ENCODE measurements at regions not wholly inside any gene's neighbourhood (a gene's known extent, or its start where the extent isn't known, plus 50 kb on each side); places are given as distances from the start of the nearest gene placed in this dataset.
"Not testable (repeated sequence)": the region's sequence is repeated elsewhere in the genome, so short reads cannot be mapped to it uniquely, and the experiment has no call there.

DNA sequence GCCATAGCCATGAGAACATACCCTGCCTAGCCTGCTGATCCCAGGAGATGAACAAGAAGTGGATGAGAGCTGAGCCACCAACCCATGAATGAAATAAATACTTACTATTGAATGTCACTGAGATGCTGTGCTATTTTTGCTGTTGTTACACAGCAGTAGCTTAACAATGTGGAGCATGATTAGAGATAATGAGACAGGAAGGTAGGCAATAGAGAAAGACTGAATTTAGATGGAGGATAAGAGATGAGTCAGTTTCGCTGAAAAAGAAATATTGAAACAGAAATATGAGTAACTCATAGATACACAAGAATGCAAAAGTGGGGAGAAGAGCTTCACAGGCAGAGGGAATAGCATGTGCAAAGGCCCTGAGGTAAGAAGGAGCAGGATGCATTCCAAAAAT lies 94.9 kb upstream of the TOP1 start:
- no peak for DNase-seq (ENCODE audit: low spot score)

DNA sequence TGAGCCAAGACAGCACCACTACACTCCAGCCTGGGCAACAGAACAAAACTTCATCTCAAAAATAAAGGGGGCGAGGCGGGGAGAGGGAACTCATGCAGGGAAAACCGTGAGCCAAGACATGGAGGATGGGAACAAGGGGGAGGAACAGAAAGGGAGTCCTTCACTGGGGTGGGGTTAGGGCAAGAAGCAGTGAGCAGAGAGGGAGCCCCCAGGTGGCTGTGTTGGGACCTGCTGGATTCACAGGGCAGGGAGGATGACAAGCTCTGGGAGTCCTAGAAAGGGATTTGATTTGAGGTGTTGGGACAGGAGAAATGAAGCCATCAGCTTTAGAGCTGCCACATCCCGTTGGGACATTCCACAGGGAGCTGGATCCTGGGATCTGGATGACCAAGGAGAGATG lies 90.6 kb upstream of the TOP1 start:
- DNase-seq (ENCODE audit: low spot score) = peak; percentile 34

DNA sequence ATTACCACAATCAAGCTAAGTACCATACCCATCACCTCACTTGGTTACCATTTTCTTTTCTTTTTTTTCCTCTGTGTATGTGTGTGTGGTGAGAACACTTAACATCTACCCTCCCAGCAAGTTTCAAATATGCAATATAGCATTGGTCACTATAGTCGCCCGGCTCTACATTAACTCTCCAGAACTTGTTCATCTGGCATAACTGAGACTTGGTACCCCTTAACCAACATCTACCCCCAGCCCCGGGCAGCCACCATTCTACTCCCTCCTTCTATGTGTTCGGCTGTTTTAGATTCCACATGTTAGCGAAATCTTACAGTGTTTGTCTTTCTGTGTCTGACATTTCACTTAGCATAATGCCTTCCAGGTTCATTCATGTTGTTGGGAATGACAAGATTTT lies 89.0 kb upstream of the TOP1 start:
- no peak for DNase-seq (ENCODE audit: low spot score)

DNA sequence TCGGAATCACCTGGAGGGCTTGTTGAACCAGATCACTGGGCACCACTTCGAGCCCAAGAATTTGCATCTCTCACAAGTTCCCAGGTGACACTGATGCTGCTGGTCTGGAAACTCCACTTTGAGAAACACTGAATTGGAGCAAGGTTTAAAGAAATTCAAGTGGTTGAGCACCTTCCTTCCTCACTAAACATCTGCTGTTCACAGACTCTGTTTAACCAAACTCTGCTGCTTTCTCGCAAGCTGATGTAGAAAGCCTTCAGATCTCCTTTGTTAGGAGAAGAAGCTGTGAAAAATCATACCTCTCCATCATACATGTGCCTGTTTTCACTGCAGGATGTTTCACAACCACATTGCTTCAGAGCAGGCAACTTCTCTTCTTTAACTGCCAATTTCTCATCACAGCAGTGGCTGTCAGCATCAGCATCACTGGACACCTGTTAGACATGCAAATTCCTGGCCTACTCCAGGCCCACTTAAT lies 87.5 kb upstream of the TOP1 start:
- DNase-seq (ENCODE audit: low spot score) = peak; percentile 86

DNA sequence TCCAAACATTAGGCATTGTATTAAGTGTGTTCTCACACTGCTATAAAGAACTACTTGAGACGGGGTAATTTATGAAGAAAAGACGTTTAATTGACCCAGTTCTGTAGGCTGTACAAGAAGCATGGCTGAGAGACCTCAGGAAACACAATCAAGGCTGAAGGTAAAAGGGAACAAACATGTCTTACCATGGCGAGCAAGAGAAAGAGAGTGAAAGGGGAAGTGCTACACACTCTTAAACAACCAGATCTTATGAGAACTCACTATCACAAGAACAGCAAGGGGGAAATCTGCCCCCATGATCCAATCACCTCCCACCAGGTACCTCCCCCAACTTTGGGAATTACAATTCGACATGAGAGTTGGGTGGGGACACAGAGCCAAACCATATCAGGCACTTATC lies 86.6 kb upstream of the TOP1 start:
- peak; percentile 65 for DNase-seq (ENCODE audit: low spot score)

DNA sequence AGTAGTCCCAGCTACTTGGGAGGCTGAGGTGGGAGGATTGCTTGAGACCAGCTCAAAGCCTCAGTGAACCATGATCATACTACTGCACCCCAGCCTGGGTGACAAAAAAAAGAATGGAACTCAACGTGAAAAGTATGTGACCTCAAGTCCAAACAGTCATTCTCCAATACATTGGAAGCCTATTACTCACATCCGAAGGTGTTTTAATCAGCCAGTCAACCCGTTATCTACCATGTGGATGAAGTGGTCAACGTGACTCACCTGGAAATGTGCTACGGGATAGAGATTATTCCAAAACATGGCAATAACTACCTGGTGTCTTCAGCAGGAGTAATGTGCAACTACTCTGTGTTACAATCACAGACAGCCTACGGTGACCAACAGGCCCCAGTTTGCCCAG lies 85.8 kb upstream of the TOP1 start:
- DNase-seq (ENCODE audit: low spot score) = no peak

DNA sequence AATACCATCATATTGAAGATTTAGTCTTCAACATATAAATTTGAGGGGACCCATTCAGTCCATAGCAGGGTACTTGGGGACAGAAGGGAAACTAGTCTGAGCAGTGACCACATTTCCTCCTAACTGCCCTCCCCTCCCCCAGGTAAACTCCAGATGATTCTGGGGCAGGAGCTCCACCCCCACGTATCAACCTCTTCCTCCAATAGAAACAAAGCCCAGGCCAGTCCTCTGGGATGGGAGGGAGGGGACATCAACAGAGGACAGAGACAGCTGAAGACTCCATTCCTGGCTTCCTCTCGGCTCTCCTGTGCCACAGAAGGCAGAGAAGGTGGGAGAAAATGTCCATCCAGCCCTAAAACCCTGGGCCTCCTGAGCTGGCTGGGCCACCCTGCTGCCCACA lies 85.0 kb upstream of the TOP1 start:
- DNase-seq (ENCODE audit: low spot score) = no peak

DNA sequence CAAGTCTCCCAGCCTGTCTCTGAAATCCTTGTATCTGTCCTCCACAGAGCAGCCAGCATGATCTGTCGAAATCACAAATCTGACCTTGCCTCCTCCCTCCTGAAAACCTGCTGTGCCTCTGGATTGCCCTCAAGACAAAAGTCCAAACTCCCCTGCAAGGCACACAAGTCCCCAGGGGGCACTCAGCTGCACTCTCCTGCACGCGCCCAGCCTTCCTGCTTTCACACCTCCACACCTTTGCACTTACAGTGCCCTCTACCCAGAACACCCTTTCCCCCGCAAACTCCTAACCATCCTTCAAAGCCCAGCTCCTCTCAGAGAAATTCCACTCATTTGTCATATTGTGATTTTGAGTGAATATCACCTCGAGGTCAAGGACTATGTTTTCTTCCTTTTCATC lies 83.4 kb upstream of the TOP1 start:
- DNase-seq (ENCODE audit: low spot score) = no peak

DNA sequence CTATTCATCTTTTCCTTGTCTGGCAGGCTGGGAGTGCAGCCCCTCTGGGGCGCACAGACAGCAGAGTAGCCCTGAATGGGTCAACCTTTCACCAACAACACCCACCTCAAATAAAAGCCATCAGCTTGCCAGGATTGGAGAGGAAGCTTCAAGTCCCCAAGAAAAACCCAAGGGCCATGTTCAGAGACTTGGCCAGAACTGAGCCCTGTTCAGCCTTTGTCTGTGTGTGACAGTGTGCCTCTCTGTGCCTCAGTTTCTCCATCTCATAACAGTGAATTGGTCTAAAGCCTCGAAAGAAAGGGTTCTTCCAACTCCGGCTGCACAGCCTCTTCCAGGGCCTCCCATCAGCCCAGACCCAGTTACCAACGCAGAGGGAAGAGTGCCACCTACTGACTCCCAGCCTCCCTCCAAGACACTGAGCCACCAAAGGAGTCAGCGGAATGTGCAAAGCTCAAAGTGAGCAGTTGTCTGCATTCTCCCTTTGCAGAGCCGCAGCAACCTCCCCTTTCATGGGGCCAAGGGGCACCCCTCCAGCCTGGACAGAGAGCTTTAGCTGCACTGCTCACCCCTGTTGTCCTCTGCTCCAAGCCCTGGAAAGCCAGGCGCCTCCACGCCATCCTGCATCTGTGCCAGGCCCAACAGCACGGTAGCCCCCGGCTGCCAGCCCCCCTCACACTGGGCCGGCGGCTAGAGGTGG lies 82.7 kb upstream of the TOP1 start:
- DNase-seq (ENCODE audit: low spot score) = peak; percentile 66

DNA sequence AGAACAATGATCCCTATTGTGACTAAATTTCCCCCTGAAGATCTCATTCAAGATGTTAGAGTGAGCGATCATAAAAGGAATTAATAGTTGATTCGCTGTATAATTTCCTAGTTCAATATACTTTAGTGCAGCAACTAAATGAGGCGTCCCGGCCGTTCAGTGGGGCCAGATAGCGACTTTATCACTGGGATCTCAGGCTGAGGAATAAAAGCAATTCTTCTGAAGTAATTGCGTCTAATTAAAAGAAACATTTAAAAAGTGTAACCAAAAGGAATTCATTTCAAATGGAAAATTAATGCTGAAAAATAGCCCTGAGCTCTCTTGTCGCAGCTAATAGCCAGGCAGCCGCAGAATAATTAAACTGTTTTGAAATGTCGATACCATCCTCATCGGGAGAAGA lies 82.2 kb upstream of the TOP1 start:
- DNase-seq (ENCODE audit: low spot score) = no peak

DNA sequence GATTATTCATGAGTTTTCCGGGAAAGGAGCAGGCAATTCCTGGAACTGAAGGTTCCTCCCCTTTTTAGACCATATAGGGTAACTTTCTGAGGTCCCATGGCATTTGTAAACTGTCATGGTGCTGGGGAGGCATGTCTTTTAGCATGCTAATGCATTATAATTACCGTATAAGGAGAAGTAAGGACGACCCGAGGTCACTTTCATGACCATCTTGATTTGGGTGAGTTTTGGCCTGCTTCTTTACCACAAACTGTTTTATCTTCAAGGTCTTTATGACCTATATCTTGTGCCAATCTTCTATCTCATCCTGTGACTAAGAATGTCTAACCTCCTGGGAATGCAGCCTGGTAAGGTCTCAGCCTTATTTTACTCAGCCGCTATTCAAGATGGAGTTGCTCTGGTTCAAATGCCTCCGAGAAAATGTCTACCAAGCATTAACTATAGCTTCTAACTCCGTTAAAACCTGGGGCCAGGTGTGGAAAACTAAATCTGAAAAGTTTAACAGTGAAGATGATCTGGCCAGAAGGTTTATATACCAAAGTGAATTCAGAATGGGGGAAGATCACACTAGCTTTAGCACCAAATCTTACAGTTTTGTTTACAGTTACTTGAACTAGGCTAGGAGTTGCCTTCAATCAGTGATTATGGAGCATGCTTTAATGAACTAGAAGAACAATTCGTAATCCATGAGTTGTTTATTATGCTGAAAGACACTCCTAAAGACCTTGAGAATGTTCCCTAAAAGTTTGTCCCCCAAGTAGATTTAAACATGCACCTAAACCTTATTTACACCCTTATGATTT lies 80.0 kb upstream of the TOP1 start:
- no peak for DNase-seq (ENCODE audit: low spot score)

DNA sequence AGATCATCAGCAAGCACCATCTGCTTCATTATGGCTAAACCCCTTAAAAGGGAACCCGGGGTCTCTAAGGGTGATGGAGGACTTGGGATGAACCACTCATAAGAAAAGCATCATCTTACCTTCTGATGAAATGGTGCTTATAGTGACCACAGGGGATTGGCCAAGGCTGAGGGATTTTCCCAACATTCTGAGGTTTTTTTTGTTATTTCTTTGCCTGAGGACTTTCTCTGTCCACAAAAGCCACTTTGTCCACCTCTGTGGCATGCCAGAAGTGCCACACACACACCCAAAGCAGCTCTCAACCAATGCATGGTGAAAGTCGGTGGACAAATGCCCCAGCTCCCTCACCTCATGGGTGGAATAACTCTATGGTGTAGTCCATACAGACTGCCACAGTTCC lies 79.3 kb upstream of the TOP1 start:
- DNase-seq (ENCODE audit: low spot score) = no peak

DNA sequence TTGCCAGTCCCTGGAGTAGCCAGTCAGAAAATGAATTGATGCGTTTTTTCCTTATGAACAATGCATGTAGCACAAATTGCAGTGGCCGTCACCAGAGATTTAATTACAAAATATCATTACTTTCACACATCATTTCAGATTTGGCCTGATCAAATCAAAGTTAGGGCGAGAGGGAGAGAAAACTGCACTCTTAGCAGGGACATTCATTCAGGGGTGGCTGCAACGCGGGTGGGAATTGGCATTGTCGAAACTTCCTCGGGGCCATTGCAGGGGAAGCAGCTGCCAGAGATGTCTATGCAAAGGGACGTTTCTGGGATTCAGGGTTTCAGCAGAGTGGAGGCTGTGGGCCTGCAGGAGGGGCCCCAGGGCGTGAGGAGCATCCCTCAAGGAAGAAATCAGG lies 76.5 kb upstream of the TOP1 start:
- no peak for DNase-seq (ENCODE audit: low spot score)

DNA sequence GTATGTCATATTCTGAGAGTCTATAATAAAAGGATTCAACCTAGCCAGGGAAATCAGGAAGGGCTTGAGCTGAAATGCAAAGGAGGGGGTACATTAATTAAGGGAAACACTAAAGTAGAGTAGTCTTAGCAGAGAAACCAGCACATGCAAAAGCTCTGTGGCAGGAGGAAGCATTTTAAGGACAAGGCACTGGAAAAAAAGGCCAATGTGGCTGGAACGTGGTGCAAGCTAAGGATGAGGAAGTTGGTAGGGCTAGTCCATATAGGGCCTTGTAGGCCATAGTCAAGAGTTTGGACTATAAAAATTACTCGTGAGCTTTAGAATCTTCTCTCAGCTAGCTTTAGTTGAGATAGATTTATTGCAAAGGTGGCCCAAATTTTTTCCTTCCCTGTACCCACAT lies 75.2 kb upstream of the TOP1 start:
- no peak for DNase-seq (ENCODE audit: low spot score)

DNA sequence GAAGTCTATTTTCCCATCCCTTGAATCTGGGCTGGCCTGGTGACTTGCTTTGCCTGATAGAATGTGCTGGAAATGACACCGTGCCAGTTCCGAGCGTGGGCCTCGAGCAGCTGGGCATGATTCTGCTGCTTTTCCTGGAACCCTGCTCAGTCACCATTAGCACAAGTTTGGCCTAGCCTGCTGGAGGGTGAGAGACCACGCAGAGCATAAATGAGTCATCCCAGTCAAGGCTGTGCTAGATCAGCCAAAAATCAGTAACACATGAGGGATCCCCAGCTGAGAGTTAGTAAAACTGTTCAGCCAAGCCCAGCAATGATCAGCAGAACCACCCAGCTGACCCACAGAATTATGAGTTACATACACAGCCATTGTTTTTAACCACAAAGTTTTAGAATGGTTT lies 74.8 kb upstream of the TOP1 start:
- DNase-seq (ENCODE audit: low spot score) = no peak

DNA sequence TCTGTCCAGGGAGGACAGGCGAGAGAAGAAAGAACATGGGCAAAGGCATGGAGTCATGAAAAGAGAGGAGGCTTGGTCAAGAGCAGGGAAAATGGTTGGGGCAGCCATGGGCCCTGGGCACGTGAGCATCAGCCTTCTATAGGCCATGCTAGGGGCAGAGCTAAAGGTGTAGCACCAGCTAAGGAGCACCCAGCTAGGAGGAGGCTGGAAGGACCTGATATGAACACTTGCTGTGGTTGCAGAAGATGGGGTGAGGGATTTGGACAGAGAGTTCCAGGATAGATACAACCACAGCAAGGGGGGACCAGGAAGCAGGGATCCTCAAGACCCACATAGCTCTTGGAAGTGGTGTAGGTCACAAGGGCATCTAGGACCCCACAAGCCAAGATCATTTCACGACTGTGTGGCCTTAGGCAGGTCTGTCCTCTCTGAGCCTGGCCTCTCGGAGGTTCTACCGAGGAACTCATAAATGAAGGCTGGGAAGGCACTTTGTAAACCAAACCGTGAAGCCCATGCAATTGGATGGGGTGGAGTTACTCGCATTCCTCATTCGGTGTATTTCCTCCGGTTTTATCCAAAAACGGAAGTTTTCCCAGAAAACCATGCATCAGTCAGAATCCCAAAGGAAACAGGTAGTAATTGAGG lies 74.0 kb upstream of the TOP1 start:
- no peak for DNase-seq (ENCODE audit: low spot score)

DNA sequence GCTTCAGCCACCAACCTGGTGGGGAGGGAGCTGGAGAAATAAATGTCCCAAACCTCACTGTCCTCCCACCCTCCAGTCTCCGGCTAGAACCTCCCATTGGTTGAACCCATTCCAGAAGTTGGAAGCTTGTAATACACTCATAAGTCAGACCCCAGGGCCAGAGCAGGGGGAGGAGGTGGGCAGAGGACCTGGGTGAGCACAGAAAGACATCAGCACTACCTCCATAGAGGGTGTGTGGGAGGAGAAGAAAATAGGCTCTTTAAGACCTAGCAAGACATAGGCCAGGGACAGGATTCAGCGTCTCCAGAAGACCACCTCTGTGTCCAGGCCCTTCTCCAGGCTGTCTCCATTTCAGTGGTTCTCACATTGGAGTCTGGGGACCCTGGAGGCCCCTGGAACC lies 73.3 kb upstream of the TOP1 start:
- DNase-seq (ENCODE audit: low spot score) = no peak

DNA sequence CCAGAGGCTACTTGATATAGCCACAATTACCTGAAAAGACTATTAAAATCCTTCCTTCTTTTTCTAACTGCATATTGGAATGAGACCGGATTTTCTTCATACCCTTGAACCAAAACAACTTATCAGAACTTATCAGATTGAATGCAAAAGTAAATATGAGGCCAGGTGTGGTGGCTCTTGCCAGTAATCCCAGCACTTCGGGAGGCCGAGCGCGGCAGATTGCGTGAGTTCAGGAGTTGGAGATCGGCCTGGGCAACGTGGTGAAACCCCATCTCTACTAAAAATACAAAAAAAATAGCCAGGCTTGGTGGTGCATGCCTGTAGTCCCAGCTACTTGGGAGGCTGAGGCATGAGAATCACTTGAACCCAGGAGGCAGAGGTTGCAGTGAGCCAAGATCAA lies 72.8 kb upstream of the TOP1 start:
- not testable (repeated sequence) for DNase-seq (ENCODE audit: low spot score)

DNA sequence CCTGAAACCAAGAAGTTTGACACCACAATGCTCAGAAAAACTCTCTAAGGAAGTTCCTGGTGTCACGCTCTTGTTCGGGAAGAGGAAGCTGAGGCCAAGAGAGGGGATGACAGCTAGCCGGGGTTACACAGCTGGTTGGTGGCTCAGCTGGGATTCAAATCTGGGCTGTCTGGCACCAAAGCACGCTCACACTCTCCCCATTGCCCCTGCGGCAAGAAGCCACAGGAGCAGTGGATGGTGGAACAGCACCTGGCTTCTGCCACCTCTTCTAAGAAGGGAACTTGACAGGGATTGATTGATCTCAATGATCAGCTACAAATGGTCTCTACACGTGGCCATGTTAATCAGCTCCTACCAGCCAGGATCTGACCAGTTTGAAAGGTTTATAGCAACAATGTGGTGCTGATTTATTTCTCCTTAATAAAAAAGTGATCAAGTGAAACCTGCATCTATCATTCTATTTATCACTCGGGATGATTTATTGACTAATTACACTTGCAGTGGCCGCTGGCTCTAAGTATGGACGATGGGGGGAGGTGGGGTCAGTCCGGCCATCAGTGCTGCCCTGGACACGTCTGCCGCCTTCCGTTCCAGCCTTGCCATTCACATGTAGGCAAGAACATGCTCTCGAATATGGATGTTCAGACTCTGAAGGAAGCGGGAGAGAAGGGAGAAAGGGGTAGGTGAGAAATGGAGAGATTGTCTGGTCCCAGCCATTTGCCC lies 71.9 kb upstream of the TOP1 start:
- no peak for DNase-seq (ENCODE audit: low spot score)

DNA sequence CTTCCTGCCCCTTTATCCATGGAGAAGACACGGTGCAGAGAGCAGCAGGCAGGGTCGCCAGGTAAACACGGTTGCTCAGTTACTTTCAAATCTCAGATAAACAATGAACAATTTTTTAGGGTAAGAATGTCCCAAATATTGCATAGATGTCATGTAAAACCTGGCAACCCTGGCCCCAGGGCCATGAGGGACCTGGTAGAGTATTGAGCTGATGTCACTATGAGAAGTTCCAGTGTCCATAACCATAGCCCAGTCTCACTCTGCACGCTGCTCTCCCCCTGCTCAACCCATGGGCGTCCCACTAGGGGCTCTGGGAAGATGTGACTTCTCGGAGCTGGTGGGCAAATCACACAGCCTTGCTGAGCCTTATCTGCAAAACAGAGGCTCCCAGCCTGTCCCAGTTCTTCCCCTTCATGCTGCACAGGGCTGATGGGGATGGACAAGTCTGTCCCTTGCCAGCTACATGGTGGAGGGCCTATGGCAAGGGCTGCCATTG lies 71.3 kb upstream of the TOP1 start:
- DNase-seq (ENCODE audit: low spot score) = no peak

DNA sequence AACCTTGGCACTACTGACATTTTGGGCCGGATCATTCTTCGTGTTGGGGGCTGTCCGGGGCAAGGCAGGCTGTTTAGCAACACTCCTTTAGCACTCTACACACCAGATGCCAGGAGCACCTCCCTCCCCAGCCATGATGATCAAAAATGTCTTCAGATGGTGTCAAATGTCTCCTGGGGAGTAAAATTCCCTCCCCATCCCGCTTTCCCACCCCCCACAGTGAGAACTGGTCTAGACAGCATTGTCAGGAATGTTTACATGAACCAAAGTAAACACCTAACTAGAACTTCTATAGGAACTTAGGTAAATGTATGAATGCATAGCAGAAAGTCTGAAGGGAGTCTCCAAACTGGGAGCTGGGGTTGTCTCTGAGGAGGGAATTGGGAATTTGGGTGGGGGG lies 70.0 kb upstream of the TOP1 start:
- no peak for DNase-seq (ENCODE audit: low spot score)

DNA sequence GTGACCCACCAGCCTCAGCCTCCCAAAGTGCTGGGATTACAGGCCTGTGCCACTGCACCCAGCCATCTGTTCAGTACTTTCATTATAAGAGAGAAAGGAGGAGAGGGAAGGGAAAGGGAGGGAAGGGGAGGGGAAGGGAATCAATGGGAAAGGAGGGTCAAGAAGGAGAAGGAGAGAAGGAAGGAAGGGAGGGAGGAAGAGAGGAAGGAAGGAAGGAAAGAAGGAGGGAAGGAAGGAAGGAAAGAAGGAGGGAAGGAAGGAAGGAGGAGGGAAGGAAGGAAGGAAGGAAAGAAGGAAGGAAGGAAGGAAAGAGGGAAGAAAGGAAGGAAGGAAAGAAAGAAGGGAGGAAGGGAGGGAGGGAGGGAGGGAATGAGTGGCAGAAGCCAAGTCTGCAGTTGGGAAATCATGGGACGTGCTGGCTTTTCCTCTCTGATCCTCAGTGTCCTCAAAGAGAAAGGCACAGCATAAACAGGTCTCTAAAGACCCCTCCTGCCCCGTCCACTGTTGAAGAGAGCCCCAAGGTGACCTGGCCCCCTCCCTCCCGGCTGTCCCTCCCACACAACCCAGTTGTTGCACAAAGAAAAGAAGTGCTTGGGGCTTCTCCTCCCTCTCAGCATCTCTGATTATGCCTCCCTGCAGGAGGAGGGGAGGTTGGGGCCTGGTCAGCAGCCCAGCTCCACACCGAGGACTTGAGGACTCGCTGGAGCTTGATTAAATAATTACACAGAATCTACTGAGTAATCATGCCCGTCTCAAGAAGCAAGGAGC lies 69.1 kb upstream of the TOP1 start:
- no peak for DNase-seq (ENCODE audit: low spot score)
